BE2C (cell line): ENCODE measurements at regions not wholly inside any gene's neighbourhood (a gene's known extent, or its start where the extent isn't known, plus 50 kb on each side); places are given as distances from the start of the nearest gene placed in this dataset.
A peak's percentile ranks its signal among the peaks of the same experiment; 100 is the strongest.

Experiments
- DNase-seq: peaks from one replicate; pipeline ENCODE4 v3.0.0-alpha.2; 2020
- H3K27me3 ChIP-seq: fragments of 250-450 bp; sonication (Bioruptor Pico); 2 replicates; pipeline ENCODE4 v1.5.1; 2020; ENCODE audit warnings: mild to moderate bottlenecking
- H3K36me3 ChIP-seq: fragments of 250-450 bp; sonication (Bioruptor Pico); 2 replicates; pipeline ENCODE4 v1.5.1; 2020; ENCODE audit warnings: mild to moderate bottlenecking
- H3K4me1 ChIP-seq: fragments of 250-450 bp; sonication (Bioruptor Pico); 2 replicates; pipeline ENCODE4 v1.5.1; 2020
- H3K4me3 ChIP-seq: 2 replicates; pipeline ENCODE4 v1.5.1; 2011; ENCODE audit warnings: low read depth, low read length
- H3K9me3 ChIP-seq: fragments of 250-450 bp; sonication (Bioruptor Pico); 2 replicates; pipeline ENCODE4 v1.5.1; 2020
- CTCF ChIP-seq: IDR thresholded peaks from 2 replicates; pipeline ENCODE4 v1.5.1; 2012; ENCODE audit warnings: mild to moderate bottlenecking, low read depth, low read length

- no peak for TF ChIP-seq CTCF
- Histone ChIP-seq H3K36me3 (no peaks in the 10 kb centered on the region), H3K4me1 (peaks cover 13% of the 10 kb centered on the region), H3K9me3 (no peaks in the 10 kb centered on the region), H3K4me3 (no peak overlapping the region), H3K27me3 (no peaks in the 10 kb centered on the region)
- DNase-seq = no peak
These were observed 72.9 kb upstream of the PARD3B start for GRCh38 chr2:204472375-204472774.

GRCh38 chr2:204473224-204473623 lies 72.1 kb upstream of the PARD3B start:
- Histone ChIP-seq H3K4me3 (no peak overlapping the region), H3K4me1 (peaks cover 13% of the 10 kb centered on the region), H3K9me3 (no peaks in the 10 kb centered on the region), H3K27me3 (no peaks in the 10 kb centered on the region), H3K36me3 (no peaks in the 10 kb centered on the region)
- TF ChIP-seq CTCF = no peak
- DNase-seq = no peak

- peaks cover 9% of the 10 kb centered on the region for H3K4me1 ChIP-seq
- 0 out of 2 replicates have a peak, but pooled peaks have one; percentile 5 for TF ChIP-seq CTCF
- H3K36me3 ChIP-seq = no peaks in the 10 kb centered on the region
- no peaks in the 10 kb centered on the region for H3K9me3 ChIP-seq
- H3K4me3 ChIP-seq = no peak overlapping the region; the same call in 1 of the 2 replicates
- H3K27me3 ChIP-seq = no peaks in the 10 kb centered on the region
- no peak for DNase-seq
These were observed 69.9 kb upstream of the PARD3B start for GRCh38 chr2:204475399-204475798.

- no peak for DNase-seq
- H3K9me3 ChIP-seq = no peaks in the 10 kb centered on the region
- H3K27me3 ChIP-seq = no peaks in the 10 kb centered on the region
- TF ChIP-seq CTCF = no peak
- H3K4me1 ChIP-seq = peaks cover 9% of the 10 kb centered on the region
- no peaks in the 10 kb centered on the region for H3K36me3 ChIP-seq
- no peak overlapping the region for H3K4me3 ChIP-seq
These were observed 67.8 kb upstream of the PARD3B start for GRCh38 chr2:204477358-204477950.

- H3K4me1 ChIP-seq = peaks cover 18% of the 10 kb centered on the region
- H3K4me3 ChIP-seq = no peak overlapping the region
- H3K36me3 ChIP-seq = no peaks in the 10 kb centered on the region
- no peaks in the 10 kb centered on the region for H3K9me3 ChIP-seq
- no peak for DNase-seq
- TF ChIP-seq CTCF = no peak
- H3K27me3 ChIP-seq = no peaks in the 10 kb centered on the region
These were observed 65.7 kb upstream of the PARD3B start for GRCh38 chr2:204479557-204479956.

GRCh38 chr2:204480676-204481075 lies 64.6 kb upstream of the PARD3B start:
- H3K9me3 ChIP-seq = no peaks in the 10 kb centered on the region
- H3K27me3 ChIP-seq = no peaks in the 10 kb centered on the region
- no peaks in the 10 kb centered on the region for H3K36me3 ChIP-seq
- peaks cover 13% of the 10 kb centered on the region for H3K4me1 ChIP-seq
- no peak for TF ChIP-seq CTCF
- H3K4me3 ChIP-seq = no peak overlapping the region
- no peak for DNase-seq
